ENCODE measurements at regions not wholly inside any gene's neighbourhood (a gene's known extent, or its start where the extent isn't known, plus 50 kb on each side); places are given as distances from the start of the nearest gene placed in this dataset.

GRCh38 chr14:61219673-61220072 is 61.5 kb downstream of the TMEM30B start:
- intact Hi-C loops (cut with DNase I) = no loop called here
- Histone ChIP-seq H3K4me3 (no peak overlapping the region), H3K27ac (replicated peaks in 1 of 4) (no peak overlapping the region), H3K27me3 (no peaks in the 10 kb centered on the region), H3K36me3 (no peaks in the 10 kb centered on the region), H3K4me1 (peaks cover 0 to 14% (median 0%) of the 10 kb centered on the region in 4 donors), H3K9me3 (no peaks in the 10 kb centered on the region)
- no peak for TF ChIP-seq POLR2AphosphoS5 (IDR thresholded peaks at IDR 0.05)
- no peak for TF ChIP-seq EP300 (IDR thresholded peaks at IDR 0.05)
- no peak for TF ChIP-seq POLR2A (IDR thresholded peaks at IDR 0.05; ENCODE audit: low read depth)
- TF ChIP-seq, protein P1, sequence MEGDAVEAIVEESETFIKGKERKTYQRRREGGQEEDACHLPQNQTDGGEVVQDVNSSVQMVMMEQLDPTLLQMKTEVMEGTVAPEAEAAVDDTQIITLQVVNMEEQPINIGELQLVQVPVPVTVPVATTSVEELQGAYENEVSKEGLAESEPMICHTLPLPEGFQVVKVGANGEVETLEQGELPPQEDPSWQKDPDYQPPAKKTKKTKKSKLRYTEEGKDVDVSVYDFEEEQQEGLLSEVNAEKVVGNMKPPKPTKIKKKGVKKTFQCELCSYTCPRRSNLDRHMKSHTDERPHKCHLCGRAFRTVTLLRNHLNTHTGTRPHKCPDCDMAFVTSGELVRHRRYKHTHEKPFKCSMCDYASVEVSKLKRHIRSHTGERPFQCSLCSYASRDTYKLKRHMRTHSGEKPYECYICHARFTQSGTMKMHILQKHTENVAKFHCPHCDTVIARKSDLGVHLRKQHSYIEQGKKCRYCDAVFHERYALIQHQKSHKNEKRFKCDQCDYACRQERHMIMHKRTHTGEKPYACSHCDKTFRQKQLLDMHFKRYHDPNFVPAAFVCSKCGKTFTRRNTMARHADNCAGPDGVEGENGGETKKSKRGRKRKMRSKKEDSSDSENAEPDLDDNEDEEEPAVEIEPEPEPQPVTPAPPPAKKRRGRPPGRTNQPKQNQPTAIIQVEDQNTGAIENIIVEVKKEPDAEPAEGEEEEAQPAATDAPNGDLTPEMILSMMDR (IDR thresholded peaks at IDR 0.05) = no peak
- WGBS = 82% methylated on average over 3 of the region's 3 CpGs
- no peak for DNase-seq (ENCODE audit: extremely low spot score)

DNA sequence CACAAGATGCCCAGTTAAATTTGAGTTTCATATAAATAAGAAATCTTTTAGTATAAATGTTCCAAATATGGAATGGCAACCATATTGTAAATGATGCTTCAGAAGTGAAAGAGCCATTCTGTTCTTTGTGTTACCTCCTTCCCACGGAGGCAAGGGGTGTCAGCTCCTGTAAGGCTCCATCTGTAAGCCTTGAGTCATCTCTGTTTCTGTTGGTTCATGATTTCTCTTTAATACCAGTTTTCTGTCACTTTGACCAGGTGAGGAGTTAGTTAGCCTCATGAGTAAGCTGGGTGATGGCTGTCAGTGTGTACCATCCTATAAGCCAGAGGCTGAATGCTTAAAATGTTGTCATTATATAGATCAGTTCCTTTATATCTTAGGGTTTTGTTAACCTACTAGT is 61.9 kb downstream of the TMEM30B start:
- intact Hi-C loops (cut with DNase I) = no loop called here
- Histone ChIP-seq H3K27ac (replicated peaks in 1 of 4) (no peak overlapping the region), H3K4me1 (peaks cover 0 to 14% (median 0%) of the 10 kb centered on the region in 4 donors), H3K9me3 (no peaks in the 10 kb centered on the region), H3K27me3 (no peaks in the 10 kb centered on the region), H3K36me3 (no peaks in the 10 kb centered on the region), H3K4me3 (no peak overlapping the region)
- DNase-seq (ENCODE audit: extremely low spot score) = no peak
- WGBS = 69% methylated on average over 1 of the region's 1 CpG
- TF ChIP-seq POLR2AphosphoS5 (IDR thresholded peaks at IDR 0.05) (no peak), EP300 (IDR thresholded peaks at IDR 0.05) (no peak), POLR2A (IDR thresholded peaks at IDR 0.05; ENCODE audit: low read depth) (no peak)
- TF ChIP-seq, protein P1 (IDR thresholded peaks at IDR 0.05) = no peak

GRCh38 chr14:61218767-61219166 is 62.4 kb downstream of the TMEM30B start:
- H3K4me1 ChIP-seq = peaks cover 0 to 14% (median 0%) of the 10 kb centered on the region in 4 donors
- no peak overlapping the region for H3K27ac ChIP-seq (replicated peaks in 1 of 4)
- 49% methylated on average over 6 of the region's 6 CpGs for WGBS
- TF ChIP-seq EP300 (IDR thresholded peaks at IDR 0.05) = no peak
- no peak for TF ChIP-seq POLR2A (IDR thresholded peaks at IDR 0.05; ENCODE audit: low read depth)
- TF ChIP-seq, protein P1 (IDR thresholded peaks at IDR 0.05) = no peak
- TF ChIP-seq POLR2AphosphoS5 (IDR thresholded peaks at IDR 0.05) = no peak
- intact Hi-C loops (cut with DNase I) = no loop called here
- no peak for DNase-seq (ENCODE audit: extremely low spot score)
- H3K36me3 ChIP-seq = no peaks in the 10 kb centered on the region
- H3K9me3 ChIP-seq = no peaks in the 10 kb centered on the region
- no peaks in the 10 kb centered on the region for H3K27me3 ChIP-seq
- H3K4me3 ChIP-seq = no peak overlapping the region

- H3K27ac ChIP-seq (replicated peaks in 1 of 4) = no peak overlapping the region
- no peak overlapping the region for H3K4me3 ChIP-seq
- WGBS = 78% methylated on average over 5 of the region's 5 CpGs
- no peaks in the 10 kb centered on the region for H3K36me3 ChIP-seq
- TF ChIP-seq POLR2A (IDR thresholded peaks at IDR 0.05; ENCODE audit: low read depth) (no peak), POLR2AphosphoS5 (IDR thresholded peaks at IDR 0.05) (no peak), EP300 (IDR thresholded peaks at IDR 0.05) (no peak)
- TF ChIP-seq, protein P1 (IDR thresholded peaks at IDR 0.05) = no peak
- H3K4me1 ChIP-seq = peaks cover 0 to 13% (median 0%) of the 10 kb centered on the region in 4 donors
- intact Hi-C loops (cut with DNase I) = no loop called here
- H3K9me3 ChIP-seq = no peaks in the 10 kb centered on the region
- no peak for DNase-seq (ENCODE audit: extremely low spot score)
- no peaks in the 10 kb centered on the region for H3K27me3 ChIP-seq
Observed at GRCh38 chr14:61218157-61218556, 63.0 kb downstream of the TMEM30B start.

GRCh38 chr14:61217516-61217915 is 63.6 kb downstream of the TMEM30B start:
- DNase-seq (ENCODE audit: extremely low spot score) = no peak

More at GRCh38 chr14:61217516-61217915, 63.6 kb downstream of the TMEM30B start:
- TF ChIP-seq POLR2A (IDR thresholded peaks at IDR 0.05; ENCODE audit: low read depth) (no peak), EP300 (IDR thresholded peaks at IDR 0.05) (no peak), POLR2AphosphoS5 (IDR thresholded peaks at IDR 0.05) (no peak)
- TF ChIP-seq, protein P1 (IDR thresholded peaks at IDR 0.05) = no peak
- 68% methylated on average over 2 of the region's 2 CpGs for WGBS
- no peaks in the 10 kb centered on the region for H3K36me3 ChIP-seq
- peaks cover 0 to 8% (median 0%) of the 10 kb centered on the region in 4 donors for H3K4me1 ChIP-seq
- H3K27ac ChIP-seq (replicated peaks in 1 of 4) = no peak overlapping the region
- H3K4me3 ChIP-seq = no peak overlapping the region
- no peaks in the 10 kb centered on the region for H3K27me3 ChIP-seq
- H3K9me3 ChIP-seq = no peaks in the 10 kb centered on the region
- intact Hi-C loops (cut with DNase I) = no loop called here
